ENCODE measurements at regions not wholly inside any gene's neighbourhood (a gene's known extent, or its start where the extent isn't known, plus 50 kb on each side); places are given as distances from the start of the nearest gene placed in this dataset.

GRCh38 chr5:66324357-66324756 lies 180.3 kb downstream of the SREK1 start:
- FAIRE-seq (no peak), DNase-seq (ENCODE audit: insufficient read length, low spot score) (no peak)
- TF ChIP-seq POLR2A (IDR thresholded peaks at IDR 0.05; ENCODE audit: low read depth, low read length), result no peak

- no peak for DNase-seq (ENCODE audit: insufficient read length, low spot score)
- no peak for FAIRE-seq
- TF ChIP-seq POLR2A (IDR thresholded peaks at IDR 0.05; ENCODE audit: low read depth, low read length), result no peak
Measured at GRCh38 chr5:66326276-66326675, 182.2 kb downstream of the SREK1 start.

GRCh38 chr5:66327008-66327407 lies 182.9 kb downstream of the SREK1 start:
- TF ChIP-seq POLR2A (IDR thresholded peaks at IDR 0.05; ENCODE audit: low read depth, low read length), result no peak
- DNase-seq (ENCODE audit: insufficient read length, low spot score) (no peak), FAIRE-seq (no peak)

DNA sequence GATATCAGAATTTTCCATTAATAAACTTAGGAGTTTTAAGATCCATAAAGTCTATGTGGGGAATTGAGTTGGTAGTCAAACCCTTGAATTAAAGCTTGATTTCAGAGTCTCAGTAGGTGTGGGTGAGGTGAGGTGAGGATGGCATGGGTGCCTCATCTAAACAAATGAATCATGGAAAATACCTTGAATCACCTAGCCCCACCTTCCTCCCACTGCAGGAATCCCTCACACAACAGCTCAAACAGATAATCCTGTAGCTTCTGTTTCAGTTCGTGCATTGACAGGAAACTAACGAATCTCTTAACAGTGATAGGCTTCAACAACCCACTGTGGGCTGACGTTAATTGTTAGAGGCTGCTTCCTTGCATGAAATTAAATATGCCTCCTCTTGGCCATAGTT lies 185.0 kb downstream of the SREK1 start:
- no peak for FAIRE-seq
- TF ChIP-seq POLR2A (IDR thresholded peaks at IDR 0.05; ENCODE audit: low read depth, low read length), result no peak
- DNase-seq (ENCODE audit: insufficient read length, low spot score), result no peak

GRCh38 chr5:66333192-66333591 lies 189.1 kb downstream of the SREK1 start:
- TF ChIP-seq POLR2A (IDR thresholded peaks at IDR 0.05; ENCODE audit: low read depth, low read length), result no peak
- FAIRE-seq, result no peak
- DNase-seq (ENCODE audit: insufficient read length, low spot score), result no peak

GRCh38 chr5:66337626-66338226 lies 193.6 kb downstream of the SREK1 start:
- no peak for DNase-seq (ENCODE audit: insufficient read length, low spot score)
- FAIRE-seq, result no peak

DNA sequence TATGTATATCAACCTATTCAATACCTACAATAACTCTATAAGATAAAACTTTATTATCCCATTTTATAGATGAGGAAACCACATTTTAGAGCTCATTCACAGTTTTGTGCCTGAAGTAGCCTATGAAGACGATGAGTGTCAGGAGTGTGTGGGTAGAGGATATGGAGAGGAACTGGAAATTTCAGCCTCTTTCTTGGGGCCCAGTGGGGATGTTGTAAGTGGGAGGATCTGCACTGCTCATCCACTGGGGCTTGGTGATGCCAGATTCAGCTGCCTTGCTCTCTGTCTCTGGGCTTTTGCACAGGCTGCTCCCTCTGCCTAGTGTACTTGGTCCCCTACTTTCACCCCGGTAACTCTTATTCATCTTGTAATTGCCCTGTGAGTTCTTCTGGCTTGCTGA lies 194.7 kb downstream of the SREK1 start:
- TF ChIP-seq POLR2A (IDR thresholded peaks at IDR 0.05; ENCODE audit: low read depth, low read length), result no peak
- FAIRE-seq (no peak), DNase-seq (ENCODE audit: insufficient read length, low spot score) (no peak)

More at GRCh38 chr5:66337626-66338226, 193.6 kb downstream of the SREK1 start:
- no peak for TF ChIP-seq POLR2A (IDR thresholded peaks at IDR 0.05; ENCODE audit: low read depth, low read length)

GRCh38 chr5:66339896-66340295 lies 195.8 kb downstream of the SREK1 start:
- DNase-seq (ENCODE audit: insufficient read length, low spot score) (no peak), FAIRE-seq (no peak)
- TF ChIP-seq POLR2A (IDR thresholded peaks at IDR 0.05; ENCODE audit: low read depth, low read length), result no peak

DNA sequence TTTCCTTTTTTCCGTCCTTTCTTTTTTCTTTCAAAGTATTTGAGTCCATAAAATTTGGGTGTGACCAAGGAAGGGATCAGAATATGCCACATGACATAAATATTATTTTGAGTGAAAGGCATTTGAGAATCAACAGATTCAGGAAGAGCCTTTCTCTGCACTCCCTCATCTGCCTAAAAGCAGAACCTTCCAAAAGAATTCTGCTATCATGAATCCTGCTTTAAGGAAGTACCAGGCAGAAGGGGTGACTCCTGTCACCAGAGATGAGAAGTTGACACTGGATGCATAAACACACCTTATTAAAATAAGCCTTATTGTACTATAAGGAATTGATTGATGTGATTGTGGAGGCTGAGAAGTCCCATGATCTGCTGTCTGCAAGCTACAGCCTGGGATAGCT lies 196.7 kb downstream of the SREK1 start:
- no peak for TF ChIP-seq POLR2A (IDR thresholded peaks at IDR 0.05; ENCODE audit: low read depth, low read length)
- no peak for DNase-seq (ENCODE audit: insufficient read length, low spot score)
- FAIRE-seq, result no peak

GRCh38 chr5:66342341-66342880 lies 198.3 kb downstream of the SREK1 start:
- no peak for FAIRE-seq
- TF ChIP-seq POLR2A (IDR thresholded peaks at IDR 0.05; ENCODE audit: low read depth, low read length), result no peak
- no peak for DNase-seq (ENCODE audit: insufficient read length, low spot score)

- TF ChIP-seq POLR2A (IDR thresholded peaks at IDR 0.05; ENCODE audit: low read depth, low read length), result no peak
- FAIRE-seq, result no peak
- no peak for DNase-seq (ENCODE audit: insufficient read length, low spot score)
Measured at GRCh38 chr5:66343370-66344071, 199.4 kb downstream of the SREK1 start.

DNA sequence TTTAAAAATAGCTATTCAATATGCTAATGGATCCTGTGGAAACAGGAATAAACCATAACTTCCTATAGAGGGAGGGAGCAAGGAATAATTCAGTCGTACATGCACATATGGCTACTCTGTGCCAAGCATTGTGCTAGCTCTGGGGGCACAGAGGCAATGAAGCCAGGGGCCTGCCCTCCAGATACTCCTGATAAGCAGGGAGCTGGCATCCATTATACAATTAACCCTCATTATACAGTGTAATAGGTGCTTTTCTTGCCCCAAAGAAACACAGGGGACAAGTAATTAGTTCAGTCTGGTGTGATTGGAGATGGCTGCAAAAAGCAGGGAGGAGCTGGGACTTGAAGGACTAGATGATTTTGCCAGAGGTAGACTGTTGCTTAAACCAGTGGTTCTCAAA lies 200.4 kb downstream of the SREK1 start:
- DNase-seq (ENCODE audit: insufficient read length, low spot score) (no peak), FAIRE-seq (no peak)
- no peak for TF ChIP-seq POLR2A (IDR thresholded peaks at IDR 0.05; ENCODE audit: low read depth, low read length)

DNA sequence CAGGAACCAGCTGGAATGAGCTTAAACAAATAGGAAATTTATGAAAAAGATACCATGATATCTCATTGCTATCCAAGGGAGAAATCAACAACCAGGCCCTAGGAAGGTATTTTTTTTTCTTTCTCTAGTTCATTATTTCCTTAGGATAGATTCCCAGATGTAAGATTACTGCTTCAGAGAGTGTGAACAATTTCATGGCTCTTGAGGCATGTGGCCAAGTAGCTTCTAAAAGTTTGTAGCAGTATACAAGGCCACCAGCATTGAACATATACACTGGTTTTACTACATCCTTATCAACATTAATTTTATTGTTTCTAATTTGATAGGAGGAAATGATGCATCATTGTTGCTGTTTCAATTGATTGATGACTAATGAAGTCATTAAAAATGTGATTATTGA lies 201.2 kb downstream of the SREK1 start:
- no peak for FAIRE-seq
- no peak for TF ChIP-seq POLR2A (IDR thresholded peaks at IDR 0.05; ENCODE audit: low read depth, low read length)
- DNase-seq (ENCODE audit: insufficient read length, low spot score), result no peak

DNA sequence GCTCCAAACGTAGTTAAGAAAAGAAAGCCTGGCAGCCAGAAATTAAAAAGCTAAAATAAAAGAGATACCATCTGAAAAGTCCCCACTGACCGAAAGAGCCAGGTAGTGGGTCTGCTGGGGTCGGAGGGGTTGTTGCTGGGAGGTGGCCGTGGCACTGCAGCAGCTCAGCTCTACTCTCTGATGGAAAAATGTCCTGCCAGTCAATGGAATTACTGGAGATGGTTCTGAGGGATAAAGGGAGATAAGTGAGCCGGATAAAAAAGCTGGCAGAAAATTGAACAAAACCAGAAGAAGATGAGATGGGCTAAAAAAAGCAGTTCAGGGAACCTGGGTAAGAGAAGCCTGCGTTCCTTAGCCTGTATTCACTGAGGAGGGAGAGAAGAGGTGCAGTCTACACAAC lies 202.8 kb downstream of the SREK1 start:
- no peak for DNase-seq (ENCODE audit: insufficient read length, low spot score)
- FAIRE-seq, result no peak
- TF ChIP-seq POLR2A (IDR thresholded peaks at IDR 0.05; ENCODE audit: low read depth, low read length), result no peak
